Mesothelial cell of epicardium (in vitro differentiated cells): ENCODE measurements at regions not wholly inside any gene's neighbourhood (a gene's known extent, or its start where the extent isn't known, plus 50 kb on each side); places are given as distances from the start of the nearest gene placed in this dataset.

ENCODE experiments used
- DNase-seq, 2 experiments: peaks; one replicate each; pipeline ENCODE4 v3.0.0; 2021; ENCODE audit warnings: low spot score in 2 of 2; ENCODE audit not compliant: unreplicated experiment in 2 of 2
- H3K27ac Mint-ChIP-seq: 2 replicates; pipeline ENCODE4 v1.8.0; 2021; ENCODE audit warnings: mixed read lengths
- H3K27me3 Mint-ChIP-seq: 2 replicates; pipeline ENCODE4 v1.8.0; 2021; ENCODE audit warnings: low read depth, mixed read lengths
- H3K36me3 Mint-ChIP-seq: 2 replicates; pipeline ENCODE4 v1.8.0; 2021; ENCODE audit warnings: mixed read lengths
- H3K4me1 Mint-ChIP-seq: 2 replicates; pipeline ENCODE4 v1.8.0; 2021; ENCODE audit warnings: mixed read lengths
- H3K4me3 Mint-ChIP-seq: 2 replicates; pipeline ENCODE4 v1.8.0; 2021; ENCODE audit warnings: mild to moderate bottlenecking, moderate library complexity, mixed read lengths
- H3K9me3 Mint-ChIP-seq: 2 replicates; pipeline ENCODE4 v1.8.0; 2021; ENCODE audit warnings: mixed read lengths
- CTCF ChIP-seq: fragments of 200-600 bp; sonication (generic); IDR thresholded peaks from one replicate; pipeline ENCODE4 v1.5.0; 2021; ENCODE audit warnings: antibody characterized with exemption; ENCODE audit not compliant: unreplicated experiment

- Mint-ChIP-seq H3K4me1 (no peaks in the 10 kb centered on the region), H3K27ac (no peak overlapping the region), H3K27me3 (no peaks in the 10 kb centered on the region), H3K4me3 (no peak overlapping the region), H3K36me3 (no peaks in the 10 kb centered on the region), H3K9me3 (no peaks in the 10 kb centered on the region)
- DNase-seq: no peak
- TF ChIP-seq CTCF: no peak
Observed at GRCh38 chr5:26622947-26623346, 415.4 kb downstream of the CDH9 start.

GRCh38 chr5:26610577-26610976, 427.8 kb downstream of the CDH9 start:
- Mint-ChIP-seq H3K4me1 (no peaks in the 10 kb centered on the region), H3K4me3 (no peak overlapping the region), H3K27ac (no peak overlapping the region), H3K36me3 (no peaks in the 10 kb centered on the region), H3K9me3 (peaks cover 4% of the 10 kb centered on the region), H3K27me3 (peaks cover 3% of the 10 kb centered on the region)
- no peak for TF ChIP-seq CTCF
- DNase-seq: no peak

- Mint-ChIP-seq H3K4me3 (no peak overlapping the region), H3K4me1 (no peaks in the 10 kb centered on the region), H3K36me3 (no peaks in the 10 kb centered on the region), H3K27ac (no peak overlapping the region), H3K27me3 (no peaks in the 10 kb centered on the region), H3K9me3 (no peaks in the 10 kb centered on the region)
- no peak for DNase-seq
- TF ChIP-seq CTCF: no peak
Observed at GRCh38 chr5:26601563-26601962, 436.8 kb downstream of the CDH9 start.

GRCh38 chr5:26582350-26583045, 455.9 kb downstream of the CDH9 start:
- Mint-ChIP-seq H3K27me3 (no peaks in the 10 kb centered on the region), H3K9me3 (no peaks in the 10 kb centered on the region), H3K36me3 (no peaks in the 10 kb centered on the region), H3K27ac (no peak overlapping the region), H3K4me1 (peaks cover 2% of the 10 kb centered on the region), H3K4me3 (no peak overlapping the region)
- DNase-seq: no peak
- no peak for TF ChIP-seq CTCF

- H3K27ac Mint-ChIP-seq: no peak overlapping the region
- H3K4me3 Mint-ChIP-seq: no peak overlapping the region
- no peaks in the 10 kb centered on the region for H3K9me3 Mint-ChIP-seq
- no peaks in the 10 kb centered on the region for H3K27me3 Mint-ChIP-seq
- no peak for DNase-seq
- H3K4me1 Mint-ChIP-seq: peaks cover 2% of the 10 kb centered on the region
- H3K36me3 Mint-ChIP-seq: no peaks in the 10 kb centered on the region
- no peak for TF ChIP-seq CTCF
Observed at GRCh38 chr5:26579712-26580111, 458.7 kb downstream of the CDH9 start.

GRCh38 chr5:26578002-26578401, 460.4 kb downstream of the CDH9 start:
- Mint-ChIP-seq H3K36me3 (no peaks in the 10 kb centered on the region), H3K9me3 (no peaks in the 10 kb centered on the region), H3K27ac (no peak overlapping the region), H3K27me3 (no peaks in the 10 kb centered on the region), H3K4me3 (no peak overlapping the region), H3K4me1 (peaks cover 2% of the 10 kb centered on the region)
- no peak for TF ChIP-seq CTCF
- no peak for DNase-seq
